GM12873 (cell line): ENCODE measurements at regions not wholly inside any gene's neighbourhood (a gene's known extent, or its start where the extent isn't known, plus 50 kb on each side); places are given as distances from the start of the nearest gene placed in this dataset.

Source experiments
- CTCF ChIP-seq: IDR thresholded peaks from 2 replicates; pipeline ENCODE4 v1.5.1; 2012; ENCODE audit warnings: low read depth, mild to moderate bottlenecking, moderate library complexity, low read length, control low read depth; ENCODE audit not compliant: insufficient read depth; ENCODE audit errors: missing control alignments

- no peak for TF ChIP-seq CTCF
These were observed 317.5 kb upstream of the MAGI2 start for GRCh38 chr7:79770970-79771369.

GRCh38 chr7:79770063-79770462, 316.6 kb upstream of the MAGI2 start:
- no peak for TF ChIP-seq CTCF

- TF ChIP-seq CTCF = no peak
These were observed 308.5 kb upstream of the MAGI2 start for GRCh38 chr7:79761876-79762429.

GRCh38 chr7:79749856-79750255, 296.4 kb upstream of the MAGI2 start:
- no peak for TF ChIP-seq CTCF

- no peak for TF ChIP-seq CTCF
These were observed 288.2 kb upstream of the MAGI2 start for GRCh38 chr7:79741684-79742083.

GRCh38 chr7:79740076-79740475, 286.6 kb upstream of the MAGI2 start:
- no peak for TF ChIP-seq CTCF

GRCh38 chr7:79736418-79736817, 283.0 kb upstream of the MAGI2 start:
- no peak for TF ChIP-seq CTCF
